ENCODE measurements at regions not wholly inside any gene's neighbourhood (a gene's known extent, or its start where the extent isn't known, plus 50 kb on each side); places are given as distances from the start of the nearest gene placed in this dataset.

DNA sequence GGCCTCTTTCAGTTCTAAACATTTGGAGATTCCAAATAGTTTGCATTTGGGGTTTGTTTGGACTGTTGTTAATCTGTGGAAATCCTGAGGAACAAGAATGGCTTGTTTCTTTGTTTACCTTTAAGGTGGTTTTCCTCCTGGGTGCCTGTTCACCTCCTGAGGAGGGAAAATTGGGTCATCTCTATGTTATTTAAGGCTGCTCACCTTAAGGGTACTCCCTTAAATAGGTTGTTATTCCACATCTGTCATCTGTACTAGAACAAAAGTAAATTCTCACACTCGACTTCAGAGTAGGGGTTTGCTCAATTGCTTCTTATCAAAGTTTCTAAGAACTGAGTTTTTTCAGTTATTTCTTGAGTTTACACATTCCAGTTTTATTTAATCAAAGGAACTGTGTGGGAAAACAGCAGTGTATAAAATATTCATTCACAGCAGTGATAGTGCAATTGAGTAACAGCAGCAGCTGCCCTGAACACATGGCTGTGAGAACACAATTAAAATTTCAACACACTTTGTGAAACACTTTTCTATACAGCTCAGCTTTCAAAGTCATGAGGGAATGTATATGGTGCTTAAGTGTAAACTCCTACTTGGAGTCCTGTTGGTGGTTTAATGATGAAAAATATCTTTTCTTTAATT, 238.5 kb upstream of the PGRMC2 start:
- DNase-seq, result peak; percentile 32

DNA sequence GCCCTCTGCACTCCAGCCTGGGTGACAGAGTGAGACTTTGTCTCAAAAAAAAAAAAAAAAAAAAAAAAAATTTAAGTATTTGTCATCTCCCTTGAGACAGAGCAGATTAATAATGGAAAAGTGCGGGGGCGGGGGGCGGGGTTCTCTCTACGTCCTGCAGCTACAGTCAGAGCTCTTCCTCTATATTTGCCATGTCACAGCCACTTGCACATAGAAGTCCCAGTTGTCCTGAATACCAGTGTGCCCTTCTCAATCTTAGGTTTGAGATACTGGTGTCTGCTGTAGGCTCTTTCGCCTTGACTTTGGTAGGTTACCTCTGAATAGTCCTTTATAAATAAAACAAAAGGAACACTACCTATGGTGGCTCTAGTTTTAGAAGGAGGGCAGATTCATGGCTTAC, 237.8 kb upstream of the PGRMC2 start:
- peak; percentile 72 for DNase-seq

DNA sequence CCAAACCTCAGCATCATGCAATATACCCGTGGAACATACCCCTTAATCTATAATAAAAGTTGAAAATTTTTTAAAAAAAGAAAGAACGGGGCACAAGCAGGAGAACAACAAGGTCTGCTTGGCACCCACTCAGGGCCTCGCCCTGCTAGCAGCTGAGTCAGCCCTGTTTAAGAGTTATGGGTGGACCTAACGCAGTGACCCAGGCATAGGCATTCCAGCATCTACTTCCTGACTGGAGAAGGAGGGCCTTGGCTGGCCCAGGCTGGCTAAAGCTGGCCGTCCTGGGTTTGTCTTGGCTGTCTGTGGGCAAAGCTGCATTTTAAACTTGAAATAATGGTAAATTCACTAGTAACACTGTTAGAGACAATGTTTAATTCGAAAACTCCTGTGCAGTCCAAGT, 236.7 kb upstream of the PGRMC2 start:
- DNase-seq, result peak; percentile 67

DNA sequence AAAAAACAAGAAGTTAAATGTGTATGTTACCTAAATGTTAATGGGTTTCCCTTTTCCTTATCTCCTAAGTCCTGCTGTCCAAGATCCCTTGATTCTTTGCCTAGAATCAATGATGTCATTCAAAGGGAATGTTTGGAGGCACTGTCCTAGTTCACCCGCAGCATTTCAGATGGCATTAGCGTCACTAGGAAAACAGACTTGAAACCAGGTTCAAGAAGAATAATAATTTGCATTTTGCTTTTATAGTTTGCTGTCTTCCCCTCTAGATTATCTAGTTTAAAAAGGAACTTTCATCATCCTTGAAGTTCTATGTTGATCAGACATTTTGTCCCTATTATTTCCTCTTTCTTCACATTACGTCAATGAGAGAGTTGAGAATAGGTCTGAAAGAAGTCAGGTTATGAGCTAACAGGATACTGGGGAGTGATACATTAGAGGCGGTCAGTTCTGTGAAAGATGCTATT, 234.1 kb upstream of the PGRMC2 start:
- peak; percentile 60 for DNase-seq

DNA sequence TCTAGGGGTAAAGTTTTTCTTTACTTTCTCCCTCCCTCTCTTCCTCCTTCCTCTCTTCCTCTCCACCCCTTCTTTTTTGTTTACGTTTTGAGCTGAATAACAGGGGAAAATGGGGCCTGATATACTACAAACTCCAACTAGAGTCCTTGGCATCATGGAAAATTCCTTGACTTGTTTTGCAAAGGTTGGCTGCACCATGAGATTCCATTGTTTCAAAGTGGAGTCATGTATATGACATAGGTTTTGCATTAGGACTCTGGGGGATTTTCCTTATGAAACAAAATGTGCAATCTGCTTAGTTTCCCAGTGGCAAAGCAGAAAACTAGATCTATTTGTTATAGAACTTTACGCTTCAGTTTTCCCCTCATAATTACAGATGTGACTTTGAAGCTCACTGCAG, 233.5 kb upstream of the PGRMC2 start:
- peak; percentile 56 for DNase-seq

DNA sequence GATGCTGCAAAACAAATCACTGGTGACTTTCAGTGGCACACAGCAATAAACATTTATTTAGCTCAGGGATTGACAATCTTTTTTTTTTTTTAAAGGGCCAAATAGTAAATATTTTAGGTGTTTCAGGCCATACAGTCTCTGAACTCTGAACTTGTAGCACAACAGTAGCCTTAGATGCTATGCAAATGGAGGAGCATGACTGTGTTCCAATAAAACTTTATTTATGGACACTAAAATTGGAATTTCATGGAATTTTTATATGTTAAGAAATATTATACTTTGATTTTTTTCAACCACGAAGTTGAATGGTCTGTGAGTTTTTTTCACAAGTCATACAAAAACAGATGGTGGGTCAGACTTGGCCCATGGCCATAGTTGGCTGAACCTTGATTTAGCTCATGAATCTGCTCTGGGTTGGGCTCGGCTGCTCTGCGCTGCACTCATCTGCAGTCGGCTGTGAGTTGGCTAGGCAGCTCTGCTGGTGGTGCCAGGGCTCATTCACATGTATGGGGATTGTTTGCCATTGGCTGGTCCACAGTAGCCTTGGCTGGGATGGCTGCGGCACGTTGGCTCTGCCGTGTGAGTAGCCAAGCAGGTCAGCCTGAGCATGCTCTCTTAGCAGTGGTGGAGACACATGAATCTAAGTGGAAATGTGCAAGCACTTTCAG, 231.7 kb upstream of the PGRMC2 start:
- peak; percentile 45 for DNase-seq

DNA sequence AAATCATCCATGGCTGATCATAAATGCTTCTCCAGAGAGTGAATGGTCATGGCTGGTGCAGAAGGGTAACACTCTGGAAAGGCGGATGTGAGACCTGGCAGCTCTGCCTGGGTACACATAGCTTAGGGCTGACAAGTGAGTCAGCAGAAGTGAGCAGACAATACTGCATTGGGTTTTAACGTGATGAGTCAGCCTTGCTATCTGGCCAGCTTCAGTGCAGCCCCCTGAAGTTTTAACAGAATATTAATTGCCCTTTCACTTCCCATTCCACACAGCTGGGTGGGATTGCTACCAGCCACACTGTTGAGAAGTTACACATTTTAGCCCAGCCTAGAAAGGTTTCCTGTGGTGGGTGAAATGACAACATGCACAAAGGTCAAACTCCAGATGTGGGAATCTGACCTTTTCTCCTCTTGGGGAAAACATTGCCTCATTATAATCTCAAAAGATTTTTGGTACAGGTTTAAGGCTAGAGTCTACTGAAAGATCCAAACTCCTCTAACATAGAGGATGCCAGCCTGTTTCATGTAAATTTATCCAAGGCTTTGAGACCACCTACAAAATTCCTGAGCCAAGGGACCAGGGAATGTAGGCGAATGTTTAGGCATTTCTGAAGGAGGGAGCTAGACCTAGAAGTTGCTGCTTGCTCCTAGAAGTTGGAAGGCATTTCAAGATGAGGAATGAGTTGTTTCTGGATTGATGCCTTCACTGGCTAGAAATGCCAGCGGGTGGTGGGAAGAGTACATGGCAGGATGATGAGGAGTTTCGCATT, 230.3 kb upstream of the PGRMC2 start:
- peak; percentile 97 for DNase-seq

DNA sequence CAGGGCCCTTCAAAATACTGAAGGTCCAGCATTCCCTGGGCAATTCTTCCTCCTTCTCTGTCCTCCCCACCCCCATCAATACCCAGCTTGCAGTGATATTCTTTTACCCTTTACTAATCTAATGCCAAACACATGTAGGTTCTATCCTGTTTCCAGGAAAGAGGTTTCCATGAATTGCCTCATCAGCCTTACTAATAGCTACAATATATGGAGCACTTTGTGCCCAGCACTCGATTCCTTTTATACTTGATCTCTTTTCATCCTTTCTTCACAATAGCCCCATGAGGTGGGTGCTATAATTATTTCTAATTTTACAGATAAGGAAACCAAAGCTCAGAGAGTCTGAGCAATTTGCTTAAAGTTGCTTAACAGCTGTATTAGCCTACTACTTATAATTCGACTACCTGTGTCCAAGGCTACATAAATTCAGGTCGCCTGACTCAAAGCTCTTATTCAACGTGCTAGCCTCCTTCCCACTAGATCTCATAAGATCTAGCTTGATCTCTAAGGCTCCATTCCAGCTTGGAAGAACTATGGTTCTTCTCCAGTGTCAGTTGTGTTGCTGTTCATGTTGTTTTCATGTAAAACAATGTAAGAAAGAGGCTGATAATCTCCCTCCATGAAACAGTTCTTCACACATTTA, 229.6 kb upstream of the PGRMC2 start:
- DNase-seq, result peak; percentile 77

DNA sequence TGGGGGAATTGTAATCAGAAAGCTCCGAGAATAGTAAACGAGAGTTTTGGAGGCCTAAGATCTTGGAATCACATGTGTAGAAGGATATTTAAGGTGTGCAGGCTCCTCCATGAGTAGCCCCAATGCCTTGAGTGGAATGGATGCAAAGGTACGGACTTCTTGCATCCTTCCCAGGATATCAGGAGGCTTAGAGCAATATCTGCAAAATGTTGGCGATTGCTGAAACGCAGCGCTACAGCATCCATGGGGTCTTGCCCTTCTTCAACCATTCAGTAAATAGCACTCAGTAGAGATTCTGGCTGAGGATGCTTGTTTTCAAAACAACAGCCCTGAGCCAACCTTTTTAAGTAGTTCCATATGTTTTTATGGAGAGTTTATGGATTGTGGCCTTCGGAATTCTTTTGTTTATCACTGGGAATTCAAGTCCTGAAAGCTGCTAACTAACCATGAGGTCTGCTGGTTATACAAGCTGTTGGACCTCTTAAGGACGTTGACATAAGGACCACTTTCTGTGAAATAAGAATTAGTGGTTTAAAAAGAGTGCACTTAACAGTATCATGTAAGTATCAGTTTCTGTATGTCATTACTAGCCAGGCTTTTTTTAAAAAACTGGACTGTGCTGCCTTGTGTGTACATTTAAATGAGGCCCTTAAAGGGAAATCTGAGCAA, 228.8 kb upstream of the PGRMC2 start:
- peak; percentile 79 for DNase-seq

DNA sequence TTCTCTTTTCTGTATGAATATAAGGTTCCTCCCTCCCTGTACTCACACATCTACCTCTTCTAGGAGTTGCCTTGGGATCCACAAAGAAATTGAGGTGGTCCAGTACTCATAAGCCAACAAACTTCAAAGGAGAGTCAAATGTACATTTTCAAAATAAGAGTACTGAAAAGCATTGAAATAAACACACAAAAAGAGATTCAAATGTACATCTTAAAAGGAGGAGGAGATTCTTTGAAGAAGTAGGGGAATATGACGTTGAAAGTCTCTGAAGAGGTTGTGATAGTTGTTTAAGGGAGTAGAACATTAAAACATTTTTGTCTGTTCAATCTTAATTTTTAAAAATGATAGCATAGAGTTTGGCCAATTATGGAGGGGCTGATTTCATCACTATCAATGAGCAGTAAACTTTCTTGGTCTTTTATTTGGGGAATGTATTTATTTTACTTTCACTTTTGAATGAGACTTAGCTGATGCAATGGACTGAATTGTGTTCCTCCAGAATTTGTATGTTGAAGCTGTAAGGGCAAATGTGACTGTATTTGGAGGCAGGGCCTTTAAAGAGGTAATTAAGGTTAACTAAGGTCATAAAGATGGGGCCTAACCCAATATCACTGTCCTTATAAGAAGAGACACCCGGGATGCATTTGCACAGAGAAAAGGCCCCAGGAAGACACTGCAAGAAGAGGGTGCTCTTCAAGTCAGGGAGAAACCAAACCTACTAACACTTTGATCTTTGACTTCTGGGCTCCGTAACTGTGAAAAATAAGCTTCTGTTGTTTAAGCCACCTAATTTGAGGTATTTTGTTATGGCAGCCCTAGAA, 226.3 kb upstream of the PGRMC2 start:
- peak; percentile 48 for DNase-seq

DNA sequence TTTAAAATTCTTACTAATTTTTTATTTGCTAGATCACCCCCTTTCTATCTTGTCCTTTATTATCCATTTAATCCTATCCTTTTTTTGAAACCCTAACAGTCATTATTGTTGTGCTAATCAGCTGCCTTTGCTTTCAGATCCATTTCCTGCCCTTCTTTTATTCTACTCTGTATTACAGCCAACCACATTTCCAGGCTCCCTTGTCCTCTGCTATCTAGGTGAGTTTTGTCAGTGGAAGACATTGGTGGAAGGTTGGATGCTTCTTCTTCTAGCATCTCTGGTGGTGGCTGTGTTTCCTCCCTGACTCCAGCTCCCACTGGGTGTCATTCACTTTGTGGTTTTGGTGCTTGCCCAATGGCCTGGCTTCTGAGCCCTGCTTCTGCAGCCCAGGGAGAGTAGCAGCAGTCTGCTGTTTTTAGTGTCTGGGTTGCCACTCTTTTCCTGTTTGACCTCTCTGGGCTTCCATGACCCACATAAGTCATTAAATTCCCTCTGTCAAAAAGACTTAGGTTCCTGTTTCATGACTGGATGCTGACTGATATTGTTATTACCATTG, 225.2 kb upstream of the PGRMC2 start:
- peak; percentile 20 for DNase-seq

DNA sequence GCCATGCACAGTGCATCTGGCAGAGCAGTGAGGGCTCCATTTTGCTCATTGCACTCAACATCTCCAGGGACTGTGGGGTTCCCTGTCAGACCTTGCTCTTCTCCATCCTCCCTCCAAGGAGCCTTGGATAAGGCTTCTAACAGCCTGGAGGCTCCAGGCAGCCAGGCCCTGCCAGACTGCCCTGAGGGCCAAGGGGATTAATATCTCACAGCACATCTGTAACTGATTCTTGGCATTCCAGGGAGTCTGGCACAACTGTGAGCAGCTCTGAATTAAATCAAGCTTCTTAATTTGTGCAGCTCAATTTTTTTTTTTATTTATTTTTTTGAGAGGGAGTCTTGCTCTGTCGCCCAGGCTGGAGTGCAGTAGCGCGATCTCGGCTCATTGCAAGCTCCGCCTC, 224.5 kb upstream of the PGRMC2 start:
- peak; percentile 40 for DNase-seq

DNA sequence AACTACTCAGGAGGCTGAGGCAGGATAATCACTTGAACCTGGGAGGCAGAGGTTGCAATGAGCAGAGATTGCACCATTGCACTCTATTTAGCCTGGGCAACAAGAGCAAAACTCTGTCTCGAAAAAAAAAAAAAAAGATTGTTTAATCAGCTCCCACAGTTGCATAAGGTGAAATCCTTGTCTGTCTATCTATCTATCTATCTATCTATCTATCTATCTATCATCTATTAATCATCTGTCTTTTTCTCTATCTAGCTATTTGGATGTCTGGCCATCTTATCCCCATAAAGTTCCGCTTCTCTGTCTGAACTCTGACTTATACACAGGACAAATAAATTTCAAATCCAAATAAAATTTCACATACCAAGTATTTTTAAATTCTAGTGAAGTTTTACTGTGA, 223.2 kb upstream of the PGRMC2 start:
- DNase-seq, result no peak

DNA sequence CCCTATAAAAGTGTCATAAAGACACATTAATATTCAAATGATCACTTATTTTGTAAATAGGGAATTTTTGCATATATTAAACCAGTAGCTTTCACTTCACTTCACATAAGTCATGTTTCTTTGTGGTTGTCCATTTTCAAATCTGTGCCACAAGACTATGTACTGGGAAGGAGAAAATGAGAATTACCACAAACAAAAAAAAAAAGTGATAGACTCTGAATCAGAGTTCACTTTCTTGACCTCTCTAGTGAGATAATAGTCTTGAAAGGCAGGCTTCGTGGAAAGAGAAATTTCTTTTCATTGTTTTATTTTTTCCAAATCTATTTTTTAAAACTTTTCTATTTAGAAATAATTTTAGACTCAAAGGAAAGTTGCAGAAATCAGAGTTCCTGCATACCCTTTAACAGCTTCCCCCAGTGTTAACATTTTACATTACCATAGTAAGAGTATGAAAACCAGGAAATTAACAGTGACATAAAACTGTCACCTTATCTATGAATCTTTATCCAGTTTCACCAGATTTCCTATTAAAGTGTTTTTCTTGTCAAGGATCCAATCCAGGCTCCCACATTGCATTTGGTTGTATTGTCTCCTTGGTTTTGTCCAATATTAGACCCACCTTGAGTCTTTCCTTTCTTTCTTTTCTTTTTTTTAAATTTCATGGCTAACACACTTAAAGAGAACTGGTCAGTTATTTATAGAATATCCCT, 215.4 kb upstream of the PGRMC2 start:
- DNase-seq, result no peak

DNA sequence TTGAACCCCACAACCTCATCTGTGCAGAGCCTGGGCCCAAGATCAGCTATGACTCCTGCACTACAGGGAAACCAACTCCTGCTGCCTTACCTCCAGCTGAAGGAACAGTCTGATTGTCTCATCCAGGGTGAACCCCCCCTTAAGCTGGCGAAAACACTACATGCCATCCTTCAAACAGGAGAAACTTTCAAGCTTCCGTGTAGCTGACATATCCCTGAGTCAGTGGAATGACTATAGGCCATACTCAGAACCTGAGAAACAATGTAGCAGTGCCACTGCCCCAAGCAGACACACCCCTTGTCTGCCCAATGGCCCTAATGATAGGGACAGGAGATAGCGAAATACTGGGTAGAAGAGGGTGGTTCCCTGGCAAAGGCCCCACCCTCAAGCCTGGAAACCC, 213.6 kb upstream of the PGRMC2 start:
- no peak for DNase-seq

DNA sequence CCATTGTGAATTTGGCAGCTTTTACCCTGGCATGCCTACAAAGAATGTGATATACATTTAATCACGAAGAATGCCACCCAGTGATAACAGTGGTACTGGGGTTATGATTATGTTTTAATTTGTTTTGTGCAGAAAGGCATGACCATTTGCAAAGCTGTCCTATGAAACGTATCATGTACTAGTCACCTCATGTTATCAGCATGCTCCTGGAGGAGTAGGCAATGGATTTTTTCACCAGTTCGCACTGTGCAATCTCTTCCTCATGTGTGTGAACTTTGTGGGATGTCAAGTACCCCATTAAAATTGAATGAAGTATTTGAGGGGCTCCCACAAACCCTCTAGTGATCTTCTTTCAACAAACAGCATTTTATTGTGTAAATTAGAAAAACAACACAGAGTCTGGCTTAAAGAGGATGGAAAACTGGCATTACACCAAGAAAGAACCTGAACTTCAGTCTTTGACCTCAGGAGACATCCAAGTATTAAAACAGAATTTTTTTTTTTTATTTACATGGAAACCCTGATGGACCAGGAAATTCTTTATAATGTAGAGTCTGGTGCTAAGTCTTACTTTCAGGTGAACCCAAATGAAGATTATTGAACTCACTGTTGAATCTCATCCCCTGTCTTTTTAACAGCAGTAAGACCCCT, 200.6 kb upstream of the PGRMC2 start:
- DNase-seq, result no peak

DNA sequence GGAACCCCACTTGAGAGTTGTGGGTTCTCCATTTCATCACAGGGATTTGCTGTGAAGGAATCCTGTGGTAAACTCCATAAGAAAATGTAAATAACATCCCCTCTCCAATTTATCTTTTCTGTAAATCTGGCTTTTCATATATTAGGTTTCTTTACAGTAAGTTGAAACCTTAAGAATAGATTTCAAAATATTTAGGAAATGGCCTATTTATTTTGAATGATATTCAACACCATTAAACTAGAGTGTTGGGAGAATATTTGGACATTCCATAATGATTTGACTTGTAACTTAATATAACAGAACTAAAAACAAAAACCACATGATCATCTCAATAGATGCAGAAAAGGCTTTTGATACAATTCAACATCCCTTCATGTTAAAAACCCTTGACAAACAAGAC, 197.3 kb upstream of the PGRMC2 start:
- DNase-seq, result no peak

DNA sequence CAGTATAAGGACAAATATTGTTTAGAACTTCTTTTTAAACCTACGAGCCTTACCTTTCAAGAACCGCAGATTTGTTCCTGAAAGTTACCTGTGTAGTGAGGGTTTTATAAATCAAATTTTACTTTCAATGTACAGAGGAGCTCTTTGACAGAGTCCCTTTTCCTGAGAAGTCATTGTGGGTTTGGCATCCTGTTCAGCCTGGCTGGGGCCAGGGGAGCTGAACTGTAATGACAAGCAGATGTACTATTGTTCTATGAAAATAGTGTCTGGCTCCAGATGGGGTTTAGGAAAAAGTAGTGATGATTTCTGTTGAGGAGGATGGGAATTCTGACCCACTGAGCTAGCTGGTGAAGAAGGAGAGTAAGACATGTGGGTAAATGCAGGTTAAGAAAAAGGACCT, 196.2 kb upstream of the PGRMC2 start:
- peak; percentile 79 for DNase-seq

DNA sequence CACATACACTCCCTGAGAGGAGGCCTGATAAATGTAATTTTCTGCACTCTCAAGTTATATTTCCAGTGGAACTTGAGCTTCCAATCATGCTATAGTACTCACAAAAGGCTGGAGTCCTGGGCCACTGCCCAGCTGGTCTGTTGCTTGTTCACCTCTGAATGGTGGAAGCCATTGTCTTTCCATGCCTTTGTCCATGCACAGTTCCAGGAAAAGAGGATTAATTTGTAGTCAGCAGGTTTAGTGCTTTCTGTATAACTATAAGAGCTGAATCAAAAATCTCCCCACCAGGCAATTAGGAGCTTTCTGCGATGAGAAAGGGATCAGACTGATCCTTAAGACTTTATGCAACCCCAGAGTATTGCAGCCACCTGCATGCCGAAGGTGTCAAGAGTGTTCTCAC, 195.4 kb upstream of the PGRMC2 start:
- no peak for DNase-seq

DNA sequence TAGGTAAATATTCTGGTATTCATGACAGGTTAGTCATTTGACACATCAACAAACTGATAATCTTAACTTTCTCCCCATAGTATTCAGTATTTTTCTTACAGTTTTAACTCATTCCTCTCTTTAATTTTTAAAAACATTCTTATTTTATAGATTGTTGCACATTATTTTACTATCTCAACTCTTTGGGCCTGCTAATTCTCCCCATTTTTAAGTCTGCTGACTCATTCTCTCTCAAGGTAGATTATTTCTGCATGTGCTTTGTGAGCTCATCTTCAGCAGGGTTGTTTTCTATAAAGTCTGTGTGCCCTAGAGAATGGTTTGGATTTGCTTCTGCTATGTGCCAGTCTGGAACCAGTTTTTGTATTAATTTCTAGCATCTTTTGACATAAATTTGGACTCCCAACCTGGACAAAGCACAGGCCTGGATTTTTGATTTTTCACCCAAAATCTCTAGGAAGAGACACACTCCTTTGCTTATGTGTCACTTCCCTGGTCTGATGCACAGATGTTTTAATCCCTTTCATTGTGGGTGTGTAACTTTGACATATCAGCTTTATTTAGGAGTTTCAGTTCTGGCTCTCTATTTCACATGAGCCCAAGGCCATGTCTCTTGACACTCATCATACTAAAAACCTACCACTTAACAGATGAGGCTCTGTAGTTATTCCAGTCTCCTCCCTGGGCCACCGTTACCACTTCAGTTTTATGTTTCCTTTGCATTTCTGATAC, 194.3 kb upstream of the PGRMC2 start:
- DNase-seq, result no peak

All from fibroblast of skin of right biceps (primary cell).